CD14-positive monocyte (primary cell): ENCODE measurements at regions not wholly inside any gene's neighbourhood (a gene's known extent, or its start where the extent isn't known, plus 50 kb on each side); places are given as distances from the start of the nearest gene placed in this dataset.

Experiments used
- DNase-seq, 3 donors: peaks; one replicate each; pipeline ENCODE4 v3.0.0-alpha.2; 2011 to 2022
- H2AFZ ChIP-seq: 2 replicates; pipeline ENCODE4 v1.6.0; 2012; ENCODE audit warnings: mild to moderate bottlenecking, low read depth, low read length, inconsistent platforms; ENCODE audit not compliant: insufficient read depth, poor library complexity, severe bottlenecking
- H3K27ac ChIP-seq, 2 donors: 1 replicate in 1 of 2; 2 replicates in 1 of 2; pipeline ENCODE4 v1.5.1; 2012 to 2013; ENCODE audit warnings: low read length in 2 of 2, control low read depth in 1 of 2, inconsistent platforms in 1 of 2, low read depth in 1 of 2, mild to moderate bottlenecking in 1 of 2
- H3K27me3 ChIP-seq, 2 donors: one replicate each; pipeline versions ENCODE4 v1.6.0 to v1.6.1; 2011 to 2013; ENCODE audit warnings: low read length in 2 of 2; ENCODE audit not compliant: control insufficient read depth in 2 of 2, insufficient read depth in 2 of 2
- H3K36me3 ChIP-seq, 2 donors: replicated peaks in 1 of 2; 1 replicate in 1 of 2; 2 replicates in 1 of 2; pipeline versions ENCODE4 v1.5.1 to v1.6.1; 2012 to 2013; ENCODE audit warnings: low read length in 2 of 2, control low read depth in 1 of 2, inconsistent platforms in 1 of 2, mild to moderate bottlenecking in 1 of 2; ENCODE audit not compliant: insufficient read depth in 2 of 2, control insufficient read depth in 1 of 2
- H3K4me1 ChIP-seq, 2 donors: 1 replicate in 1 of 2; 2 replicates in 1 of 2; pipeline versions ENCODE4 v1.5.1 to v1.6.1; 2012 to 2013; ENCODE audit warnings: low read length in 2 of 2, control low read depth in 1 of 2, inconsistent platforms in 1 of 2, mild to moderate bottlenecking in 1 of 2, moderate library complexity in 1 of 2; ENCODE audit not compliant: insufficient read depth in 2 of 2, control insufficient read depth in 1 of 2
- H3K4me2 ChIP-seq: replicated peaks from 2 replicates; pipeline ENCODE3; 2012; ENCODE audit warnings: low read length, moderate library complexity, mild to moderate bottlenecking; ENCODE audit not compliant: poor library complexity, severe bottlenecking; ENCODE audit errors: extremely low read depth
- H3K4me3 ChIP-seq, 3 experiments: fragments of 200-600 bp in 1 of 3; sonication (generic) in 1 of 3; replicated peaks in 1 of 3; 1 replicate in 2 of 3; 2 replicates in 1 of 3; pipeline ENCODE4 v1.5.1; 2011 to 2013; ENCODE audit warnings: low read length in 3 of 3, mild to moderate bottlenecking in 3 of 3, control low read depth in 2 of 3, low read depth in 2 of 3, inconsistent platforms in 1 of 3, moderate library complexity in 1 of 3
- H3K79me2 ChIP-seq: 2 replicates; pipeline ENCODE4 v1.6.0; 2012; ENCODE audit warnings: mild to moderate bottlenecking, control low read depth, inconsistent platforms, low read length, moderate library complexity; ENCODE audit not compliant: insufficient read depth
- H3K9ac ChIP-seq: 2 replicates; pipeline ENCODE4 v1.6.0; 2017; ENCODE audit warnings: low read length, mild to moderate bottlenecking; ENCODE audit not compliant: insufficient read depth, poor library complexity, severe bottlenecking
- H3K9me3 ChIP-seq, 2 donors: replicated peaks in 1 of 2; 1 replicate in 1 of 2; 2 replicates in 1 of 2; pipeline versions ENCODE4 v1.5.1 to v1.6.1; 2012 to 2013; ENCODE audit warnings: low read length in 2 of 2, control low read depth in 1 of 2; ENCODE audit not compliant: control insufficient read depth in 1 of 2, insufficient read depth in 1 of 2
- H4K20me1 ChIP-seq: 2 replicates; pipeline ENCODE4 v1.6.0; 2012; ENCODE audit warnings: mild to moderate bottlenecking, low read length, control low read depth, moderate library complexity; ENCODE audit not compliant: insufficient read depth
- H3K27ac Mint-ChIP-seq, 7 donors: one replicate each; pipeline ENCODE4 v1.8.0; 2020; ENCODE audit warnings: mild to moderate bottlenecking in 7 of 7, mixed read lengths in 7 of 7, moderate library complexity in 6 of 7, inconsistent platforms in 2 of 7
- H3K27me3 Mint-ChIP-seq, 3 donors: one replicate each; pipeline ENCODE4 v1.8.0; 2021 to 2022; ENCODE audit warnings: low read depth in 3 of 3, mild to moderate bottlenecking in 3 of 3, mixed read lengths in 3 of 3, moderate library complexity in 3 of 3, inconsistent platforms in 1 of 3
- H3K36me3 Mint-ChIP-seq, 2 donors: one replicate each; pipeline ENCODE4 v1.8.0; 2020; ENCODE audit warnings: mixed read lengths in 2 of 2, inconsistent platforms in 1 of 2, mild to moderate bottlenecking in 1 of 2
- H3K4me1 Mint-ChIP-seq: one replicate; pipeline ENCODE4 v1.8.0; 2020; ENCODE audit warnings: mild to moderate bottlenecking, mixed read lengths
- H3K4me3 Mint-ChIP-seq, 2 donors: one replicate each; pipeline ENCODE4 v1.8.0; 2020; ENCODE audit warnings: mild to moderate bottlenecking in 2 of 2, mixed read lengths in 2 of 2, moderate library complexity in 1 of 2
- H3K9me3 Mint-ChIP-seq, 7 donors: one replicate each; pipeline ENCODE4 v1.8.0; 2020 to 2022; ENCODE audit warnings: mixed read lengths in 7 of 7, mild to moderate bottlenecking in 6 of 7, moderate library complexity in 6 of 7, inconsistent platforms in 2 of 7
- whole genome bisulfite sequencing: methylation state at CpG from one replicate; pipeline ENCODE4 v1.1.5; 2013; ENCODE audit warnings: missing lambda C conversion rate; ENCODE audit not compliant: insufficient coverage; 5-methylcytosine and 5-hydroxymethylcytosine counted together
- intact Hi-C, 2 donors: fragments of 100-400 bp; cut with micrococcal nuclease; formaldehyde crosslinking; loops; one replicate each; pipeline versions ENCODE4 v1.15.0 to v1.15.1; 2023
- TF ChIP-seq, protein P1 (sequence below): fragments of 200-600 bp; IDR thresholded peaks from one replicate; pipeline ENCODE4 v1.8.0; 2022; ENCODE audit warnings: antibody characterized with exemption, mild to moderate bottlenecking

DNA sequence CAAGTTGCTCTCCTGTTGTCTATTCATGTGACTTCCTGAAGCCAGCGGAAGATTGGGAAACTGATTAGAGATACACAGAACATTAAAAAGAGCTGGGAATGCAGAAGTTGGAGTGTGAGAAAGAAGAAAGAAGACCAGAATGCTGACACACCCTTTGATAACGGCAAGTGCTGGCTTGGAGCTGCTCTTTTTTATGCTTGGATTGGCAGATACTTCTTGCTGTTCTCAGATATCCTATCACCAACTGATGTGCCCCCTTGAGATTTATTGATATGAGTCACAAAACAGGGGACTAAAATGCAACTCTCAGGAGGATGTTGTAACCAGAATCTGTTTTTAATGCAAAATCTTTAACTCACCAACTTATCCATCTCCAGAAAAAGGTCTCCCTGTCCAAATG lies 56.0 kb upstream of the ASTN2 start:
- no peak overlapping the region for H3K27ac ChIP-seq
- Mint-ChIP-seq H3K27ac (no peak overlapping the region), H3K27me3 (peaks cover 0 to 3% (median 2%) of the 10 kb centered on the region in 3 donors), H3K9me3 (peaks cover 0 to 6% (median 0%) of the 10 kb centered on the region in 7 donors), H3K4me3 (no peak overlapping the region), H3K4me1 (no peaks in the 10 kb centered on the region), H3K36me3 (no peaks in the 10 kb centered on the region)
- 0% methylated on average over 1 of the region's 2 CpGs for WGBS
- intact Hi-C loops = no loop called here
- H3K4me3 ChIP-seq = no peak overlapping the region
- no peaks in the 10 kb centered on the region for H3K36me3 ChIP-seq
- H2AFZ ChIP-seq = no peak overlapping the region
- no peaks in the 10 kb centered on the region for H3K9me3 ChIP-seq
- H3K79me2 ChIP-seq = no peaks in the 10 kb centered on the region
- H4K20me1 ChIP-seq = no peaks in the 10 kb centered on the region
- H3K27me3 ChIP-seq = no peaks in the 10 kb centered on the region
- no peak for DNase-seq
- no peak overlapping the region for H3K4me2 ChIP-seq
- TF ChIP-seq, protein P1, sequence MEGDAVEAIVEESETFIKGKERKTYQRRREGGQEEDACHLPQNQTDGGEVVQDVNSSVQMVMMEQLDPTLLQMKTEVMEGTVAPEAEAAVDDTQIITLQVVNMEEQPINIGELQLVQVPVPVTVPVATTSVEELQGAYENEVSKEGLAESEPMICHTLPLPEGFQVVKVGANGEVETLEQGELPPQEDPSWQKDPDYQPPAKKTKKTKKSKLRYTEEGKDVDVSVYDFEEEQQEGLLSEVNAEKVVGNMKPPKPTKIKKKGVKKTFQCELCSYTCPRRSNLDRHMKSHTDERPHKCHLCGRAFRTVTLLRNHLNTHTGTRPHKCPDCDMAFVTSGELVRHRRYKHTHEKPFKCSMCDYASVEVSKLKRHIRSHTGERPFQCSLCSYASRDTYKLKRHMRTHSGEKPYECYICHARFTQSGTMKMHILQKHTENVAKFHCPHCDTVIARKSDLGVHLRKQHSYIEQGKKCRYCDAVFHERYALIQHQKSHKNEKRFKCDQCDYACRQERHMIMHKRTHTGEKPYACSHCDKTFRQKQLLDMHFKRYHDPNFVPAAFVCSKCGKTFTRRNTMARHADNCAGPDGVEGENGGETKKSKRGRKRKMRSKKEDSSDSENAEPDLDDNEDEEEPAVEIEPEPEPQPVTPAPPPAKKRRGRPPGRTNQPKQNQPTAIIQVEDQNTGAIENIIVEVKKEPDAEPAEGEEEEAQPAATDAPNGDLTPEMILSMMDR = no peak
- H3K9ac ChIP-seq = no peak overlapping the region
- H3K4me1 ChIP-seq = no peaks in the 10 kb centered on the region

DNA sequence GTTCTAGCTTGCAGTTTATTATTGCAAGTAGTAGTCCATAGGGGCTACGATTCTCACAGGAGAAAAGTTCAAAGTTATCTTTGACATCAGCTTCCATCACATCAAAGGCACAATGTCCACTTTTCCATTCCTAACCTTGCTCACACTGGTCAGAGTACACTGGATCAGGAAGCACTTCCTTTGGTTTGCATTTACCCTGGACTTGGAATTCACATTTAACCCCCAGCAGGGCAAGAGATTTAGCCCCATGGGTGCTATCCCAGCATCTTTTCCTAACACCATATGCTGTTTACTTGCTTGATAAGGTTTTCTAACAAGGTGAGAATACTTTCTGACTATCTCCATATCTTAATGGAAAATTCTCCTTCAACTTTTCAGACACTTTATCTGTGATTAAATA lies 55.6 kb upstream of the ASTN2 start:
- no peak overlapping the region for H3K9ac ChIP-seq
- no peaks in the 10 kb centered on the region for H3K36me3 Mint-ChIP-seq
- no peak overlapping the region for H3K4me3 Mint-ChIP-seq
- 67% methylated on average over 1 of the region's 1 CpG for WGBS
- H3K27ac Mint-ChIP-seq = no peak overlapping the region
- H3K27me3 Mint-ChIP-seq = peaks cover 0 to 3% (median 2%) of the 10 kb centered on the region in 3 donors
- H3K27me3 ChIP-seq = no peaks in the 10 kb centered on the region
- no peak overlapping the region for H3K4me3 ChIP-seq
- H3K4me1 ChIP-seq = no peaks in the 10 kb centered on the region
- TF ChIP-seq, protein P1 = no peak
- no peak for DNase-seq
- no peaks in the 10 kb centered on the region for H3K4me1 Mint-ChIP-seq
- no peak overlapping the region for H3K4me2 ChIP-seq
- no peaks in the 10 kb centered on the region for H3K36me3 ChIP-seq
- H4K20me1 ChIP-seq = no peaks in the 10 kb centered on the region
- intact Hi-C loops = no loop called here
- H3K9me3 ChIP-seq = no peaks in the 10 kb centered on the region
- no peaks in the 10 kb centered on the region for H3K79me2 ChIP-seq
- H3K27ac ChIP-seq = no peak overlapping the region
- H2AFZ ChIP-seq = no peak overlapping the region
- peaks cover 0 to 6% (median 0%) of the 10 kb centered on the region in 7 donors for H3K9me3 Mint-ChIP-seq
